NCI-H82 (cell line): ENCODE measurements at regions not wholly inside any gene's neighbourhood (a gene's known extent, or its start where the extent isn't known, plus 50 kb on each side); places are given as distances from the start of the nearest gene placed in this dataset.

ENCODE experiments used
- DNase-seq: peaks from one replicate; lab custom pipeline; 2025; lab: John Stamatoyannopoulos, UW

DNA sequence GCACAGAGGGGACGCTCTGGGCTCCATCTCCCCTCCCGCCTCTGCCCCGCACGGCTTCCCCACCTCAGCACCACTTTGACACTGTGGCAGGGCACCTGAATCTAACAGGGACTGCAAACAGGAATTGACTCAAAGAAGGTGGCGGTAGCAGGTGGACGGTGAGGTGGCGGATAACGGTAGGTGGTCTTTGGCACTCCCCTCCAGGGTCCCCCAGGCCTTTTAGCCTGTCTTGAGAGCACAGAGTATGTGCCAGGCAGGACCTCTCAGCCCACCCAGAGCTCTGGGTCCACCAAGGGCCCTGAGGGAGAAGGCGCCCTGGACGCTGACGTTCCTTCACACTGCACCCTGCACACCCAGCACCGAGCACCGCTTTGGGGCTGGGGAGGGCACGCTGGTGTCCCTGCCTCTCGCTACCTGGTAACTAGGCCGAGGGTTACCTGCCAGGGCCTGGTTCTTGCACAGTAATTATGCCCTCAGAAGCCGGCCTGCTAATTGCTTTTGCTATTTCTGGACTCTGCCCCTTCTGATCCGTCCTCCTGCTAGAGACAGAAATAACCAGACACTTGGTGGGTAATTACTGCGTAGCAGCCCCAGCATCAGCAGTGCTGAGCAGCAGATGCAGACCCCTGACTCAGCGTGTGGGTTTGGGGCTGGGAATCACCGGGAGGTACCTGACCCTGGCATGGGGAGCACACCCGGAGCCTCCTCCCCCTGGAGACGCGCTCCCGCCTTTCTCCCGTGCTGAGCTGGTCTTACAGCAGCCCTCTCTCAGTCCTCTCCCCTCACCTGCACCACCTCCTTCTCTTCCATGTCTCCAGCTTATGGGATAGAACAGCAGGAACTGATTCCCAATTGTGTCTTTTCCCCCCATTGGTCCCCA lies 103.3 kb upstream of the B3GAT1 start:
- no peak for DNase-seq

- DNase-seq, result no peak
Observed at GRCh38 chr11:134514354-134514951, 102.4 kb upstream of the B3GAT1 start.

GRCh38 chr11:134513585-134514120 lies 101.6 kb upstream of the B3GAT1 start:
- no peak for DNase-seq

- DNase-seq, result no peak
Observed at GRCh38 chr11:134512571-134513538, 100.8 kb upstream of the B3GAT1 start.

- no peak for DNase-seq
Observed at GRCh38 chr11:134512061-134512460, 100.0 kb upstream of the B3GAT1 start.

GRCh38 chr11:134511255-134511654 lies 99.2 kb upstream of the B3GAT1 start:
- DNase-seq, result no peak

DNA sequence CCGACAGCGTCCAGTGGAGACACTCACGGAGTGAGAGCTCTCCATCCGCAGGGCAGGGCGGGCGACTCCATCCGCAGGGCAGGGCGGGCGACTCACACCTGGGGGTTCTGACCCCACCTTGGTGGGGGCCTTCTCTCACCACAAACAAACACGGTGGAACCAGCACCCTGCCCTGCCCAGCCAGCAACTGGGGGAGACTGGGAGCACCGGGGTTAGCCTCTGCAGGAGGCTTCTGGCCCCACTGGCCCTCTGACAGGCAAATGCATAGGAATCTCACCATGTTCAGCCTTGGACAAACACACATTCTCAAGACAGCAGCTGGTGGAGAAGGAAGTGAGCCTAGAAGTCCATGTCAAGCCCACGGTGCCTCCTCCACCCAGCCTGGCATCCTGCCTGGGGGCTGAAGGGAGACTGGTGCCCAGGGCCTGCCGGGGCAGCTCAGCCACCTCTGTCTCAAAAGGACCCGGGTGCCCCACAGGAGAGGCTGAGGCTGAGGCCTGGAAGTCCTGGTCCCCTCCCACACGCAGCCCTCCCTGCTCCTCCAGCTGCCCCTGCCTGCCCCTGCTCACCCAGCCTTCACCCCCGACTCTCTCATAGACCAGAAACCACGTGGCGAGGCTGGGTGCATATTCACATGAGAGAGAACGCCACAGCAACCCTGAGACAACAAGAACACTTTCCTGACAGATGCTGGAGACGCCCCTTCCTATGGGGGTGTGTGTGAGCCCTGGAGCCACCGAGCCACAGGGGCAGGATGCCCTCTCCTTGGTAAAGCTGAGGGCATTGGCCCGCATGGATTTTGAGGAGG lies 98.4 kb upstream of the B3GAT1 start:
- DNase-seq, result no peak

- no peak for DNase-seq
Observed at GRCh38 chr11:134509381-134510232, 97.6 kb upstream of the B3GAT1 start.

DNA sequence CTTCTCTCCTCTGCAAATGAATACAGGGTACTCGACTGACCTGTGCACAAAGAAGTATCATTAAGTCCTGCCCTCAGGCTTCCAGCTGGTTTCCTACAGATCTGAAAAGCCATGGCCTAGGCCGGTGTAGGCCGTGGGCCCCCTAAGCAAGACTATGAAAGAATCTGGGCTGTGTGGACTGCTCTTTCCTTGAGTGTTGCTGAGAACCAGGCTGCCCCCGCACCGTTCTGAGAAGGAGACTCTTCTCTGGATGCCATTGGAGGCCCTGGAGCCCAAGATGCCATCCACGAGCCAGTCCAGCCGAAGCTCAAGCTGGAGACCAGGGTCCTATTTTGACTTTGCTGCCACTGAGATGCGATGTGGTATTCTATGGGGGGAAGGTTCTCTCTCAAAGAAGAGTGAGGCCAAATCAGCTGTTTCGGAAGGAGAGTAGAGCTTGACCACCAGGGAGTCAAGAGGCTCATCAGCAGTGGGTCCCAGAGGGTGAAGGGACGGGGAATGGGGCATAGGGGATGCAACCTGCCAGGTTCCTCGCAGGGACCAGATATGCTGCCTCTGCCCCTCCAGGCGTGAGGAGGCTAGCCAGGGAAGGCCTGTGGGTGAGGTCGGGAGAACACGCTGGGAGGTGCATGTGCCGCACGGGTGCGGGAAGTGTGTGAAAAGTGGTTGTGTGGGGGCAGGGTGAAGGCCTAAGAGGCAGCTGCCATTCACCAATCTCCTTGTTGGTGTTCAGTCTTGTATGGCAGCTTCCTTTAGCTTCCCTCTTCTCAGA lies 96.4 kb upstream of the B3GAT1 start:
- DNase-seq, result no peak

- no peak for DNase-seq
Observed at GRCh38 chr11:134506046-134506445, 94.0 kb upstream of the B3GAT1 start.

GRCh38 chr11:134505125-134505524 lies 93.1 kb upstream of the B3GAT1 start:
- no peak for DNase-seq

- no peak for DNase-seq
Observed at GRCh38 chr11:134504146-134504905, 92.3 kb upstream of the B3GAT1 start.

DNA sequence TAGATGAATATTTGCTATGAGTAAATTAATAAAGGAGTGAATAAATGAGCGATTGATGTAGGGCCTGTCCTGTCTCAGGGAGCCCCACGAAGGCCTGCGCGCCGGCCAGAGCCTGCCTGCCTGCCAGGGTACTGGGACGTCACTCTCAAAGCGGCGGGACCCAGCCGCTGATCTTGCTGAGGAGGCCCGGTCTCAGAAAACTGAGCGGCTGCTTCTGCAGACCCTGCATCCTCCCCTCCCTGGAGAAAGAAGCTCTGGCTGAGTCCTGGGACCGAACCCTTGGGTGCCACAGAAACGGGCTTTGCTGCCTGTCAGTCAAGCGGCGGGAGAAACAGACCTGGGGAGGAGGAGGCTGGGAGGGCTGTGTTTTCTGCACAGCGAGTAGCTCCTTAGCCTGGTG lies 91.6 kb upstream of the B3GAT1 start:
- no peak for DNase-seq

DNA sequence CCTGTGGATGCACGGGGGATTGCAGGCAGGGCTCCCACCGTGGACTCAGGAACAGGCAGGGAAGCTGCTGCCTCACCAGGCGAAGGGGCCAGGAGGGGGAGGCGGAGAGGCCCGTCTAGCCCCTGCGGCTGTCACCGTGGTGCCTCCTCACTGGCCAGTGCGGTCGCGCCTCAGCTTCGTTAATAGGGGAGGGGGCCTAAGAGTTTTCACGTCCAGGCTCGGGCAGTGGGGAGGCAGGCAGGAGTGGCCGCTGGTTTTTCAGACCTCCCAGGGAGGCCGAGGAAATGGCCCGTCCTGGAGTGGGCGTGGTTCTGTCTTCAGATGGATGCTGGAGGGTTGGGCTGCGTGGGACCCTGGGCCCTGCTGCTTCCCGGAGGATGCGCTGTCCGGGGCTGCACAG lies 91.1 kb upstream of the B3GAT1 start:
- no peak for DNase-seq

GRCh38 chr11:134502153-134502550 lies 90.1 kb upstream of the B3GAT1 start:
- DNase-seq, result no peak

DNA sequence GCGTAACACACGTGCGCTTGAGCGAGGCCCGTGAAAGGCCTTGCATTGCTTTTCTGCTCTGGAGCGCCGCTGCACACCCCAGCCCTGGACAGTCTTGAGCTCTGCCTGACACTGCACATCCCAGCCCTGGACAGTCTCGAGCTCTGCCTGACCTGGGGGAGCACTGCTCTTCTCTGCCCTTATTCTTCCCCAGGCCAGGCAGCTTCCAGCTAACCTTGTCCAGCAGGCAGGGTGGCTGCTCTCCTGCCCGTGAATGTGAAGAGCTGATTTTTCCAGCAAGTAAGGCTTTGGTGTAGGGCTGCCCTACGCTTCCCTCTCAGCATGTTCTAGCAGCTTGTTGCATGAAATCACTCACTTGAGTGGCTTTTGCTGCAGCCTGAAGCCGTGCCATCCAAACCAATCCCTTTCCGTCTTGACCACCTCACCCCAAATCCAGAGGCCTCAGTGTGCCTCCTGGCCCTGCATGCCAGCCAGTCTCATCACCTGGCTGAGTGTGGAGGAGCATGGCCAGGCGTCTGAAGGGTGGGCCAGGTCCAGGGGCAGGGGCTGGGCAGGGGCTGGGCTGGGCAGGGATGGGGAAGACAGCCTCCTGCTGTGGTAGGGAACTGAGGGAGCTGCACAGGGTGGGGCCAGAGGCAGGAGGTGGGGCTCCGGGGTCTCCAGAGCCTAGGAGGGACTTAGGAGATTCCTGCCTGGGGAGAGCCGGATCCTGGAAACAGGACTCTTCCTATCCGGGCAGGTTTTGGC lies 89.5 kb upstream of the B3GAT1 start:
- DNase-seq, result no peak

- no peak for DNase-seq
Observed at GRCh38 chr11:134500621-134501020, 88.6 kb upstream of the B3GAT1 start.

GRCh38 chr11:134499990-134500389 lies 87.9 kb upstream of the B3GAT1 start:
- DNase-seq, result no peak
